HUDEP-2 (cell line): ENCODE measurements at regions not wholly inside any gene's neighbourhood (a gene's known extent, or its start where the extent isn't known, plus 50 kb on each side); places are given as distances from the start of the nearest gene placed in this dataset.
"Not testable (repeated sequence)": the region's sequence is repeated elsewhere in the genome, so short reads cannot be mapped to it uniquely, and the experiment has no call there.

Experiments used
- DNase-seq, 76 experiments: peaks; one replicate each; lab custom pipeline; 2025; ENCODE audit not compliant: unreplicated experiment in 76 of 76; lab: John Stamatoyannopoulos, UW

- DNase-seq, result no peak
Measured at GRCh38 chr14:89743828-89744227, 210.7 kb downstream of the EFCAB11 start.

GRCh38 chr14:89740241-89740640, 214.3 kb downstream of the EFCAB11 start:
- DNase-seq, result no peak

GRCh38 chr14:89736881-89737280, 217.6 kb downstream of the EFCAB11 start:
- DNase-seq, result no peak

GRCh38 chr14:89731396-89731933, 223.1 kb downstream of the EFCAB11 start:
- no peak for DNase-seq

DNA sequence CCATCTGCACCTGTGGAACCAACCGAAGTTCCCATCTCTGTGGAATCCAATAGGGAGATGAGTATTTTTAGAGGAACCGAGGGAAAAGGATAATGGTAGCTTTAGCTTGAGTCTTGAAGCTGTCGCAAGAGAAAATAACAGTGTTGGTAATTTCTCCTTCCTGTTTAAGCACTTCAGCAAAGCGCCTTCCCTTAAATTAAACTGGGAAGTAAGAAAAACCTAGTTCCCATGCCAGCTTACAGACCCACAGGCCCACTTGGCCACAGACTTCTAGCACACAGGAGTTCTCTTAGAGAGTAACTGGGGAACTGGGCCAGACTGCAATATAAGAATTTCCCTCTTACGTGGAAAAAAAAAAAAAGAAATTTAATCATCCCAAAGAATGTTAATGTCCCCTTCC, 223.8 kb downstream of the EFCAB11 start:
- DNase-seq, result no peak

DNA sequence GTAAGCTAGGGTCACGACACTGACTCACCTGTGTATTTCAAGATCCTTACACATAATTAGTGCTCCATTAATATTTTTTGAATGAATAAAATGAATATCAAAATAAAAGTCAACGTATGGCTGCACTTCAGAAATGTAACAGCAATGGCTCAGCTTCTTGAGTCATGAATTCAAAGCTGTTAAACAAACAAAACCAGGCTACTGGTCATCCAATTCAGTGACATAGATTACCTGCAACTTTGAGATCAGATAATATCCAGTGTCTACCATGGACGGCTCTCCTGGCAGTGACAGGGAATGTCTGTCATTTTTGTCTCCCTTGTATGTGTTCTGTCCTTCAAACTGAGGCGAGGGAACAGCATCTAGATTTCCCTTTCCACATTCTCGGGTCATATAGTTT, 225.6 kb downstream of the EFCAB11 start:
- no peak for DNase-seq

DNA sequence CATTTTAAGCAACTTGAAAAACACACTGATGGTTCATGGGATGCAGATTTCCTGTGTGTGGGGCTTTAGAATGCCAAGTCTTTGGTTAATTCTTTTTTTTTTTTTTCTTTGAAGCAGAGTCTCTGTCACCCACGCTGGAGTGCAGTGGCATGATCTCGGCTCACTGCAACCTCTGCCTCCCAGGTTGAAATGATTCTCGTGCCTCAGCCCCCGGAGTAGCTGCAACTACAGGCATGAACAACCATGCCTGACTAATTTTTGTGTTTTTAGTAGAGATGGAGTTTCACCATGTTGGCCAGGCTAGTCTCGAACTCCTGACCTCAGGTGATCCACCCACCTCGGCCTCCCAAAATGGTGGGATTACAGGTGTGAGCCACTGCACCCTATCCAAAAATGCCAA, 228.3 kb downstream of the EFCAB11 start:
- DNase-seq, result not testable (repeated sequence)

GRCh38 chr14:89724628-89724960, 229.9 kb downstream of the EFCAB11 start:
- no peak for DNase-seq

DNA sequence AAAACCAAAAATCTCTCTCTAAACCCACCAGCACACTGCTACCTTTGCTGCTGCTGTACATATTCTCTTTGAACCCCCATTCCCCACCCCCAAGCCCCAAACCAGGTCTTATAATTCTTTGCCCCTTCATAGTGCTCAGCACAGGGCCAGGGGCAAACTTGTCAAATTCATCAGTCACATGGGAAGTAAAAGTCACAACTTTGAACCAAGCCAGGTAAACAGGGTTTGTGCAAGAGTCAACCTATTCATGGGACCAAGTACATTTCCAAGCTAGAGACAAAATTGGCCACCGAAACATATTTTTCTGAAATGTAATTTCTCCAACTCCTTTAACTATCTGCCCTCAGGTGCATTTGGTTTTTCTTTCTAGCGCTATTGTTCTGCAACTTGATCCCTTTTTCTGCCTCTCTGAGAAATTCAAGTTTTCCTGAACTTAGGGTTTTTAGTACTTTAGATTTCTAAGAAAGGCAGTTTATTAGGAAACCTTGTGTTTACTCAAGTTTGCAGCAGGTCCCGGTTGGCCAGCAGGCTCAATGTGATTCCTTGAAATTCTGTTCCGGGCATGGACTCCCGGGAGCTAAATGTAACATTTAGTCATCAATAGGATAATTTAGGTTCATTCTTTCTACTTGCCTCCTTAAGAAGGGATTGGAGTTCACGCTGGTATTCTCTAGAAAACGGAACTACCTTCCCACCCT, 230.5 kb downstream of the EFCAB11 start:
- no peak for DNase-seq

- DNase-seq, result no peak
Measured at GRCh38 chr14:89721956-89722355, 232.6 kb downstream of the EFCAB11 start.

- DNase-seq, result peak in 1 of 76 experiments; percentile 20
Measured at GRCh38 chr14:89720741-89721729, 233.5 kb downstream of the EFCAB11 start.

- DNase-seq, result no peak
Measured at GRCh38 chr14:89720076-89720687, 234.3 kb downstream of the EFCAB11 start.

GRCh38 chr14:89719366-89720075, 235.0 kb downstream of the EFCAB11 start:
- no peak for DNase-seq

DNA sequence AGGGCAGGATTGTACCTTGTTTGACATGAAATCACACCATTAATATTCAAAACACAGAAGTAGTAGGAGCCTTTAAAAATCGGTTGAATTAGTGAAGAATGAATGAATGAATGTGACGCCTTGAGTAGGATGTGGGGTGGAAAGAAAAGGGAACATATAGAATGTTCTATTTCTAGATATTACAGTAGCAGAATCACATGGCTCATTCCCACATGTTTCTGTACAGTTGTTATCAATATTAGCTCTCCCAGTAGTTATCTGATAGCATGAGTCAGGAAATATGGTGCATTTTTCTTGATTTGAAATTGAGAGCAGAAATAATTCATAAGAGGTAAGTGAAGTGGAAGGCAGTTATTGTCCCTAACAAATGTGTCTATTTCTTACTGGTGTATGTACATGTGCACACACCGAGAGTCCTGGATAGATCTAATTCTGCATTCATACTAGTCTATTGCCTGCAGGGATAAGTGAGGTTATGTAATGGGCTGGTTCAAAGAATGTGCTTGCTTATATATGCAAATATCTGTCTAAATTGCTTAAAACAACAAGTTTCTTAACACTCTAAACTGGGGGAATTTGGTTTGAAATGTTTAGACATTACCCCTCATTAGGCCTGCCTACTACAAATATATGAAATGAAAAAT, 245.4 kb downstream of the EFCAB11 start:
- DNase-seq, result no peak

DNA sequence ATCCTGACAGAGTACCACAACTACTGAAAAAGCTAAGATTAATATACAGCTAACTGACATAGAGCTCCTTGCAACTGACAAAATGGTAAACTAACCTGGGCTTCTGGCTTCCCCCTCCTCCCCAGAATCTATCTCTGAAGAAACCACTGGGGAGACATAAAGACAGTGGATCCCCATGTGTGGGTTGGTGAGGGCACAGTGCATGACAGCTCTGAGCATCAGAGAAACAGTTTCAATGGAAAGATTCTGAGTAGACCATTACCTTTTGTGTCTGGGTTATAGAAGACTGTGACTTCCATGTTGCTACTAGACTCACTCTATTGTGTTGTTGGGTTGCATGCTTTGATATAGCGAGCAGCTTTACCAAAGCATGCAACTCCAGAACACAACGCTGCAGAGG, 247.4 kb downstream of the EFCAB11 start:
- DNase-seq, result no peak

DNA sequence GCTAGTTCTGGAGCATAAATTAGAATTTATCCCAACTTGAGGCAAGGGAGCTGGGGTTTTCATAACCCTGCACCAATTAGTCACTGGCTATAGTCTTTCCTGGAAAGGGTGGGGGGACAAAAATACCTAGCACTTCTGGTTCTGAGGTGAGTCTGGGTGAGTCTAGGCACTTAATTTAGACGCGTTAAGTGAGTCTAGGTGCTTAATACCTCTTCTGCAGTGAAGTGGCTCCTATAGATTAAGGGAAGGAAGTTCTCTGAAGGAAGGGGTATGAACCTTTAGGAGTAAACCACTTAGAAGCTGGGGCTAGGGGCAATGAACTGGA, 251.7 kb downstream of the EFCAB11 start:
- no peak for DNase-seq

DNA sequence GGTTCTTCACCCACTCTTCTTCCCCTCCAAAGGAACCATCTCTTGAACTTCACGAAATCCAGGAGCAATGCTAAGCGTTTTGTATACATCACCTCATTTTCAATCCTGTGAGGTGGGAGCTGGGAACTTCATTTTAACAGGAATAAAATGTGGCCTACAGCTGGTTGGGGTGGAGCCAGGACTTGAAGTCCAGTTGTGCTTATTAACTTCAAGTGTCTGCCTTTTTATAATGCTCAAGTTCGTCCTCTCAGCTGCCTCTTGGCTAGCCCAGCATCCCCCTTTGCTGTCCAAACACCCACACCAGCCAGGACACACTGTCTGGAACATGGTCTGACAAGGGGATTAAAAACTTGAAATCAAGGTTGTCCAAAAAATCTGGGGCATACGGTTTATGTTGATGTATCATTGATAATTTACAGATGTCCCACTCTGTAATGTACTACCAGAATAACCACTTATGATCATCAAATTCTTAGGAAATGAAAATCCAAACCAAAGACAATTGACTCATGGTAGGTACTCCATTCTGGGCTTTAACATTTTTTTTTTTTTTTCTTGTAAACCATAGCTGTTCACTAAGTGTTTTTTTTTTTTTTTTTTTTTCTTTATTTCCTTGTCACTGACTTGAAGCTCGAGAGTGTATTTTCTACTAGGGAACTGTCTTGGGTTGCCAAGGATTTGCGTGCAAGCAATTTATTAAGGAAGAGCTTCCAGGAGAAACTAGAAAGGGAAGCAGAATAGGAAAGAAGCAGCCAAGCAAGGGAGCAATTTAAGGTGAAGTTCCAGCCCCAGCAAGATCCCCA, 252.3 kb downstream of the EFCAB11 start:
- DNase-seq, result peak in 1 of 76 experiments; percentile 3

DNA sequence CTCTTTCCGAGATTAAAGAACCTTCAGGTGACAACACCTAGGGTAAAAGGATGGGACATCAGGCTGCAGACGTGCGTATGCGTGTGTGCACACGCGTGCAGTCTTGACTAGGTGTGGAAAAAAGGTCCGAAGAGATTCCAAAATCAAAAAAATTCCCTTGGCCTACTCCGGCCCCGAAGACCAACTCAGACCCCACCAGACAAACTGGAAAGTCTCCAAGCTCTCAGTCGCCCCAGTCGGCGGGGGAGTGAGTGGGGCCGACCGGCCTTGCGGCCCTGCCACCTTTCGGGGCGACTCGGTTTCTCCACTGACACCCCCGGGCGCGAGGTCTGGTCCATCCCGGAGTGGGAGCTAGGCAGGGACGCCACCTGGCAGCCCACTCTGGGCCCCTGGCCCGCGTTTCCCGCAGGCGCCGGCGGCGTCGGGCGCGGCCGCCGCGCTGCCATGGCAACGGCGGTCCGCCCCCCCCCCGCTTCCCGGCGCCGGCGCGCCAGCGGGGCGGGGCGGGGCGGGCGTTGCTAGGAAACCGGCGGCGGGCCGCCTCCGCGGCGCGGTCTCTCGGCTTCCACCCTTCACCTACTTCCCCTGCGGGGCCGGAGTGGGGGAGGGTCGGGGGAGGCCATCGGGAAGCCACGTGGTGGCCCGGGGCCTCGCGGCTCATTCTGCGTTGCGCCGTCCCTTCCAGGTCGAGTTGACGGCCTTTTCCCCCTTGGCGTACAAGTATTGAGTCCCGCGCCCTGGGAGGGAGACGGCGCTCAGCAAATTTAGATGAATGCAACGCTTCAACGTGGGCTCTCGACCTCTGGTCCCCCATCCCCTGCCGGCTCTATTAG, 253.1 kb downstream of the EFCAB11 start:
- peak in 55 of 76 experiments; percentile 4 to 70 (median 37) for DNase-seq

DNA sequence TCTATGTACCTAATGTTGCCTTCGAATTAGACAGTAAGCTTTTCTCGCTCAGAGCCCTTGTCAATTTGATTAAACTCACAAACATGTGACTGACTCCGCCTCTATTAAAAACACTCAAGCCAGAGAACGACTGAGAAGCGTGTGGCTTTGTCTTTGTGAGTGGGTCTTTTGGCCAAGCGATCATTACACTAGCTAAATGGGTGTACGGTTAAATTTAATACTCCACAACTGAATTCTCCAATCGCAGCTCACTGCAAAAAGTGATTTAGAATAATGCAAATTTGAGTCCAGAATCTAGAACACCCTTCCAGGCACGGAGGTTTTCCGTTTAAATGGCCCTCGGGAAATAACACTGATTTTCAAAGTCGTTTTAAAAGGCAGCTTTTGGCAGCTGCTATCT, 253.7 kb downstream of the EFCAB11 start:
- no peak for DNase-seq
